Renal cortex interstitium (tissue), 11 donors: ENCODE measurements at regions not wholly inside any gene's neighbourhood (a gene's known extent, or its start where the extent isn't known, plus 50 kb on each side); places are given as distances from the start of the nearest gene placed in this dataset.
"Not testable (repeated sequence)": the region's sequence is repeated elsewhere in the genome, so short reads cannot be mapped to it uniquely, and the experiment has no call there.

ENCODE experiments used
- DNase-seq, 11 donors: peaks; one replicate each; pipeline ENCODE4 v3.0.0-alpha.2; 2013; ENCODE audit warnings: low read depth in 9 of 11, low spot score in 4 of 11; ENCODE audit errors: extremely low read depth in 1 of 11

GRCh38 chr1:214135886-214136285, 145.1 kb upstream of the SMYD2 start:
- DNase-seq, result no peak

- DNase-seq, result no peak
Measured at GRCh38 chr1:214136324-214136919, 144.5 kb upstream of the SMYD2 start.

DNA sequence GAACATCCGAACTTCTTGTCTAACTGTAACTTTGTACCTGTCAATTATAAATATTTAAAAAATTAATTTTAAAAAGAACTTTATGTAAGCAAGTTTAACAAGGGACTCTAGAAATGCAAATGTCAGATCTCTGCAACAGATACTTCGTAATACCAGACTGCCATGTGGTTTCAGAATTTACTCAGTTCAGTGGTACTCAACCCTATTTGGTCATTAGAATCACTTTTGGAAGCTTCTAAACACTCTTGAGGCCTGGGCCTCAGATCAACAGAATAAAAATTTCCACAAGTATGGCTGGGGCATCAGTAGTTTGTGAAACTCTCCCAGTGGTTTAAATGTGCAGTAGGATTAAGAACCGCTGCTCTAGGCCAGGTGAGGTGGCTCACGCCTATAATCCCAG, 139.5 kb upstream of the SMYD2 start:
- no peak for DNase-seq

- no peak for DNase-seq
Measured at GRCh38 chr1:214143006-214143992, 137.7 kb upstream of the SMYD2 start.

DNA sequence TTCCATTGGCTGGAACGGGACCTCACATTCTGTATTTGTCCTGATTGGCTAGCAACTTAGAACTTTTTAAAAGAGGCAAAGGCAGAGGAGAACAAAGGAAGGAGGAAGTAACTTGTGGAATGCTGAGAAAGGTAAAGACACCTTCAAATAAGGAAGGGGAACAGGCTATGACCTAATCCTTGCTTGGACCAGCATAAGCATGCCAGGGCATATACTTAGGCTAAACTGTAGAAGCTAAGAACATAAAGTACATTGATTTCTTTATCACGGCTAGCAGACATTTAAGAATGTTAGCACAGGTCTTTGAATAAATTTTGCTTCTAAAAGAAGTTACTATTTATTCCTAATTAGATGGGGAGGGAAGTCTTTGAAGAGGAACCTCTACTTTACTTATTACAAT, 136.4 kb upstream of the SMYD2 start:
- not testable (repeated sequence) for DNase-seq

DNA sequence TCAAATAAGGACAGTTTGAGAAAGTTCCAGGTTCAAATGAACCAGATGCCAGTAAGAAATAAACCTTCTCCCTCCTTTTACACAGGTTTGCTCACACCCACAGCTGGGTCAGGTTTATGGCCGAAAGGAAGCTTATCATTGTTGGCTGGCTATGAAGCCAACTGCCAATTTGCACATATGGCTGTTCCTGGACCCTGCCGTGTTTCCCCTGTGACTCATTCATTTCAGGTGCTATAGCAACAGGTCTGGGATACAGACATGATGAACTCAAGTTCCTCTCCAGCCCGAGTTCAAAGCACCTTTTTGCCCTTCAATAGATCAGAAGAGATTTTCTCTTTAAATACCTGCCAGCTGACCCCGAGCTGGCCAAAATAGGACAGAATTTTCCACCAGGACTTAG, 134.4 kb upstream of the SMYD2 start:
- no peak for DNase-seq

- no peak for DNase-seq
Measured at GRCh38 chr1:214154596-214155292, 126.2 kb upstream of the SMYD2 start.

DNA sequence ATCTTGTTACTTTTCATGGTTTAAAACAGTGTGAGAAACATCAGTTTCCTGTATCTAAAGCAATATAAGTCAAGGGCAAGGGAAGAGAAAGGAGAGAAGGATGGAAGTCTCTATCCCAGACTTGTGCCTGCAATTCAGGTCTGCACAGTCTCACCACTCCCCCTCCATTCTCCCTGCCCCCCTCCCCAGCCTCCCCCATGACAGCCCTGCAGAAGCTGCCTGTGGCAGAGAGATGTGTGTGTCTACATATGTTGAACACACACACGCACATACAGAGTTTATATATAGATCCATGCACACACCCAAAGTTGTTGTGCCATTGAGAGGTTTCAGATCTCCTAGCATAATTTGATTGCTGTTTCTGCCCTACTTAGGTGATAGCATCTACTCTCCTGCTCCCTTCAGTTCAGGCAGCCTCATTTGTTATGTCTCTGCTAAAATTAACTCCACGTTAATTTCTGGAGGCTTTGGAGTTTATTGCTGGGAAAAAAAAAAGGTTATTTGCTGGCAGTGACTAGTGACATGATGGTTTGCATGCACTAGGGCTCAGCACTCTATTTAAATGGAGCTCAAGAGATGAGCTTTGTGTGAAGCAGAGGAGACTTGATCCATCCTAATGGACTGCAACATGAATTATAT, 124.9 kb upstream of the SMYD2 start:
- no peak for DNase-seq

- no peak for DNase-seq
Measured at GRCh38 chr1:214164173-214164572, 116.8 kb upstream of the SMYD2 start.

GRCh38 chr1:214165850-214166374, 115.0 kb upstream of the SMYD2 start:
- no peak for DNase-seq

DNA sequence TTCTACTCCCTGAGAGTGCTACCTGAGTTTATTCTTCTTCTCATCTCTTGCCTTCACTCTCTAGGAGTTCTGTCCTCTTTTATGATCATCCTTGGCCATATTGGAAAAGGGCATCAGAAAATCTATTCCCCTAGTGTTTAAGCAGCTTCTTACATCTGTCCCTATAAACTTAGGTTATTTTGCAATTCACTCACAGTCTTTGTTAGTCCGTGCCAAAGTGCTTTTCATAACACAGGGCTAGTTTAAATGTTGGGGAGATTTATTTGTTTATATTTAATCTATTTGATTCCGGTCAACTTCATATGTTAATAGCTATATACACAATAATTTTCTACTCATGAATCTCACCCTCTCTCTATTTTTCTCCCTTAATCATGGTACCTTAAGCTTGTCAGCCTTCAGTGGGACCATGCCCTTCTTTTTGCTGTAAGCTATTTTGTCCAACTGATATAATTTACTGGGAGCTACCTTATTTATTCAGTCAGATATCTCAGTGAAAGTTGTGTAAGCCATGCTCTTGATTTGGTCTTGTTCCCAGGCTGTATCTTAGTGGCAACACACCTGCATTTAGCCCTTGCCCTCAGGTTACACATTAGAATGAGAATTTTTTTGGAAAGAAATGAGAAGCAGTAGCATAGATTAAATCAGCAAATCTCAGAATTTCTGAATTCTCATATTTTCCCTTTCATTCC, 106.3 kb upstream of the SMYD2 start:
- DNase-seq, result no peak

- no peak for DNase-seq
Measured at GRCh38 chr1:214178102-214178501, 102.9 kb upstream of the SMYD2 start.

DNA sequence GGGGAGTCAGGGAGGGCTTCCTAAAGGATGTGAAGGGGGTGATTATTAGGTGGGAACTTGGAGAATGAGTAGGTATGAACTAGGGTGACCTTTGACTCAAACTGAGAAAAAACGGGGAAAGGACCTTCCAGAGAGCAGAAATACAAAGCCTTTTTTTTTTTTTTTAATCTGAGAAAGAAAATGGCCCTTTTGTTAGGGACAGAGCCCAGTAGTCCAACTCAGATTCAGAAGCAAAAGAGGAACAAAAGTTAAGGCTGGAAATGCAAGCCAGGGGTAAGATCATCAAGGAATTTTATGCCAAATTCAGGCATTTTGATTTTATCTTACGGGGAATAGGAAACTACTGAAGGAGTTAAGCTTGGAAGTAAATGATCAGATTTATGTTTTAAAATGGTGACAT, 96.0 kb upstream of the SMYD2 start:
- no peak for DNase-seq

DNA sequence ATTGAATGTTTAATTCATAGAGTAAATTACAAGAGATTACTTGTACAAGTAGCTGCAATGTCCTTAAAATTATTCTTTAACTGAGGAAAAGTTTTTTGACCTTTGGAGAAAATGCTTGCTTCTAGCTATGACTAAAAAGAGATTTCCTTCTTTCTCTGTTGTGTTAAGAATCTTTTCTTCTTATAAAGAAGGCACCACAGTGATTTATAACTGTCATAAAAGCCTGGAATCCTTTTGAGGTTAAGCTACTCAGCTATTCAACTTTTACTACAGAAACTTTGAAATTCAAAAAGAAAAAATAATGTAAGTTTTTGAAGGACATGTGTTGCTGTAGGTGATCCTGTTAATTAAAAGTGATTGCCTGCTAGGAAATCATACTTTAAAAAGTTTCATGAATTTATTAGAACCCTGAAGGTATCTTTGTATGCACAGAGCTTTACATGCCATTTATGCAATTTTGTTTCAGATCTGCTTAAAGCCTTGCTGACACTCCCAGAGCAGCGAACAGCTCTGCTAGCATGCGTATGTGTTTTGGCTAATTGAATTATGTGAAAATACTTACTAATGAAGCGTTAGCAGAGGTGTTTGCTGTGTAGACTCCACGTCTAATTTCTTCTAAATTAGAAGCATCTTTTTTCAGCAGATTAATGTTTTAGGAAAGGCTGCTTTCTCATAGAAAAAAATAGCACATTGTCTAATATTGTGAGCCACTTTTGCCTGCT, 94.7 kb upstream of the SMYD2 start:
- no peak for DNase-seq

DNA sequence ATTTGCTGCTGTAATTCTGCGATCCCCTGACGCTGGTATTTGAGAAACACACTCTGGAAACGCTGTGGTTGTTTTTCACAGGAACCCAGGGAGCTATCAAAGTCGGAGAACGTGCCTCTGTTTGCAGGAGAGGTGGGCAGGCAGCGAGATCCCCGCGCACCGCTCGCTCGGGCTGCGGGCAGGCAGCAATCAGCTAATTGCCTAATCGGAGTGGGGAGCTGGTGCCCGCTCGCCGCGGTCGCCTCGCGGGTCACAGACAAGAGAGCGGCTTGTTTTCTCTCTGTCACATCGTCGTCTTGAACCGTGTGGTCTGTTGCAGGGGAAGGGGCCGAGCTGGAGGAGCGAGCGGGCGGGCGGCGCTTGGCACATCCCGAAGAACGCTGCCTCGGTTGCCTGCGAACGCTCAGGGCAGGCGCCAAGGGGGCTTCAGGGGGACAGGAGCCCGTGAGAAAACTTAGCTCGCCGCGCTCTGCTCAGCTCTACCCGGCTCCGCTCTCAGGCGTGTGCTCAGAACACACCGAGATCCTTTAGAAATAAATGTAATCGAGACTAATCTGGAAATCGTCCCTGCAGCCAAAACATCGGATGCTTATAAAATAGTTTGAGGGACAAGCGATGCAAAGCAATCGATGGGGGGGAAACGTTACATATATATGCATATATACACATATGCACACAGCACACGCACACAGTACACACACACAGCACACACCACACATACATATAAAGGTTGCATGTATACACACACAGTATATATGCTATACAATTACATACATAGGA, 93.6 kb upstream of the SMYD2 start:
- DNase-seq, result no peak

DNA sequence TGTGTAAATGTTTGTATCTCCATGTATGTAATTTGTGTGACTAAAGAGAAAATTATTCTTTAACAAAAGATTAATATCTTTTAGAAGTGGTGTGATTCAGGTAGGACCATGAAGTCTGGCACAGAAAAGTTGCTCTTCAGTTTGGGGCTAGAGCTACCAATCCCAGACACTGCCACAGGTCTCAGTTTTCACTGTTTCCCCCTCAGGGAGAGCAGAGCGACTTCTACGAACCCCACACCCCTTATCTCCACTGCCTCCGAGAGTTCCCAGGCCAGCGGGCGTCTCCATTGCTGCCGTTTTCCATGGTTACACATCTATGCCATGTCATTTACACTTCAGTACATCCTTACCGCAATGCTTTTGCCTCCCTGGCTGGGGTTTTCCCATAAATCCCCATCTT, 93.0 kb upstream of the SMYD2 start:
- DNase-seq, result no peak

DNA sequence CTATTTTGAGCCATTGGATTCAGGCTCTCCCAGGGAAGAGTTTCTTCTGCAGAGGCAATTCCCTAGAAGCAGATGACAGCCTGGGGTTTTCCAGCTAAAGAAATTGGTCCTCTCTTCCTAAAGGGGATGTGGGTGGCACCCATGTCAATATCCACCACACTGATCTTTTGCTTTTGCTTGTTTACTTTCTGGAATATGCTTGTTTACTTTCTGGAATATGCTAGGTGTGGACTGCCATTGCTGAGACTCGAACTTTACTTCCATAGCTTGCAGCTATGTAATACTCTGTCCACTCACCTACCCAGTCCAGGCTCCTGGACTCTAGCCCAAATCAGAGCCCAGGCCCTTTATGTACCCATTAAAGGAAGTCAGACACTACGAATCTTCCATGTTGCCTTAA, 92.1 kb upstream of the SMYD2 start:
- DNase-seq, result no peak
